DMS53 (cell line): ENCODE measurements at regions not wholly inside any gene's neighbourhood (a gene's known extent, or its start where the extent isn't known, plus 50 kb on each side); places are given as distances from the start of the nearest gene placed in this dataset.
"Not testable (repeated sequence)": the region's sequence is repeated elsewhere in the genome, so short reads cannot be mapped to it uniquely, and the experiment has no call there.

Experiments
- DNase-seq: peaks from one replicate; lab custom pipeline; 2025; lab: John Stamatoyannopoulos, UW

GRCh38 chr12:84391176-84391575 is 521.4 kb downstream of the SLC6A15 start:
- DNase-seq, result not testable (repeated sequence)

- DNase-seq, result no peak
These were observed 528.2 kb downstream of the SLC6A15 start for GRCh38 chr12:84384384-84384783.

- not testable (repeated sequence) for DNase-seq
These were observed 530.1 kb downstream of the SLC6A15 start for GRCh38 chr12:84382486-84382885.

- no peak for DNase-seq
These were observed 536.3 kb downstream of the SLC6A15 start for GRCh38 chr12:84376320-84376719.

- DNase-seq, result no peak
These were observed 537.0 kb downstream of the SLC6A15 start for GRCh38 chr12:84375449-84376170.

GRCh38 chr12:84362552-84362897 is 550.1 kb downstream of the SLC6A15 start:
- no peak for DNase-seq

- DNase-seq, result no peak
These were observed 550.7 kb downstream of the SLC6A15 start for GRCh38 chr12:84361651-84362551.

GRCh38 chr12:84357314-84357713 is 555.3 kb downstream of the SLC6A15 start:
- no peak for DNase-seq

GRCh38 chr12:84356224-84356623 is 556.4 kb downstream of the SLC6A15 start:
- no peak for DNase-seq

- DNase-seq, result peak; percentile 50
These were observed 557.0 kb downstream of the SLC6A15 start for GRCh38 chr12:84355561-84355960.

- no peak for DNase-seq
These were observed 564.0 kb downstream of the SLC6A15 start for GRCh38 chr12:84348582-84348981.

- no peak for DNase-seq
These were observed 571.0 kb downstream of the SLC6A15 start for GRCh38 chr12:84341467-84342193.

- DNase-seq, result no peak
These were observed 576.4 kb downstream of the SLC6A15 start for GRCh38 chr12:84336231-84336630.

- DNase-seq, result peak; percentile 64
These were observed 582.7 kb downstream of the SLC6A15 start for GRCh38 chr12:84329938-84330337.

GRCh38 chr12:84315926-84316325 is 596.7 kb downstream of the SLC6A15 start:
- DNase-seq, result no peak

GRCh38 chr12:84313323-84313675 is 599.3 kb downstream of the SLC6A15 start:
- no peak for DNase-seq

GRCh38 chr12:84308211-84308610 is 604.4 kb downstream of the SLC6A15 start:
- no peak for DNase-seq

- no peak for DNase-seq
These were observed 607.5 kb downstream of the SLC6A15 start for GRCh38 chr12:84305144-84305543.

- no peak for DNase-seq
These were observed 618.4 kb downstream of the SLC6A15 start for GRCh38 chr12:84294246-84294645.

- DNase-seq, result peak; percentile 28
These were observed 622.4 kb downstream of the SLC6A15 start for GRCh38 chr12:84290168-84290567.

GRCh38 chr12:84277986-84278385 is 634.6 kb downstream of the SLC6A15 start:
- DNase-seq, result no peak

- DNase-seq, result no peak
These were observed 636.4 kb downstream of the SLC6A15 start for GRCh38 chr12:84276215-84276614.

GRCh38 chr12:84272324-84272723 is 640.3 kb downstream of the SLC6A15 start:
- no peak for DNase-seq
